SK-N-SH (cell line): ENCODE measurements at regions not wholly inside any gene's neighbourhood (a gene's known extent, or its start where the extent isn't known, plus 50 kb on each side); places are given as distances from the start of the nearest gene placed in this dataset.

Source experiments
- CTCF ChIA-PET: fragments of 300-600, 350-600 bp; formaldehyde crosslinking; extraction: SDS; loops from one replicate; lab custom pipeline; 2021; lab: Yijun Ruan, JAX
- POLR2A ChIA-PET: fragments of 350-600 bp; sonication (Branson Sonifier 250); formaldehyde crosslinking; extraction: SDS; loops from one replicate; lab custom pipeline; 2020; ENCODE audit warnings: antibody characterized with exemption, inconsistent platforms; lab: Yijun Ruan, JAX
- DNase-seq: peaks from one replicate; pipeline ENCODE4 v3.0.0; 2012
- H2AFZ ChIP-seq: fragments of 200-600 bp; sonication (generic); 2 replicates; pipeline ENCODE4 v1.8.1; 2016; ENCODE audit warnings: antibody characterized with exemption, mild to moderate bottlenecking, low read depth
- H3F3A ChIP-seq: fragments of 200-600 bp; sonication (generic); replicated peaks from 2 replicates; pipeline ENCODE3; 2016; ENCODE audit warnings: antibody characterized with exemption, mild to moderate bottlenecking; ENCODE audit not compliant: insufficient read depth
- H3K27ac ChIP-seq, 2 experiments: fragments of 200-500 bp in 1 of 2; fragments of 200-600 bp in 1 of 2; sonication (Bioruptor generic) in 1 of 2; sonication (generic), shearing (Covaris generic) in 1 of 2; 2 replicates each; pipeline versions ENCODE4 v1.5.1 to v1.6.1; 2014 to 2016; ENCODE audit warnings: low read depth in 2 of 2, inconsistent platforms in 1 of 2, low read length in 1 of 2, mild to moderate bottlenecking in 1 of 2, mixed read lengths in 1 of 2
- H3K27me3 ChIP-seq: fragments of 200-600 bp; sonication (generic), shearing (Covaris generic); 2 replicates; pipeline ENCODE4 v1.6.1; 2016; ENCODE audit warnings: mixed run types; ENCODE audit not compliant: insufficient read depth
- H3K36me3 ChIP-seq, 2 experiments: fragments of 200-500 bp in 1 of 2; fragments of 200-600 bp in 1 of 2; sonication (Bioruptor generic) in 1 of 2; sonication (generic) in 1 of 2; replicated peaks in 1 of 2; 2 replicates each; pipeline versions ENCODE3 to v1.5.1; 2014 to 2016; ENCODE audit warnings: low read length in 1 of 2, mild to moderate bottlenecking in 1 of 2; ENCODE audit not compliant: insufficient read depth in 2 of 2, control insufficient read depth in 1 of 2
- H3K4me1 ChIP-seq, 2 experiments: fragments of 200-500 bp in 1 of 2; fragments of 200-600 bp in 1 of 2; sonication (Bioruptor generic) in 1 of 2; sonication (generic), shearing (Covaris generic) in 1 of 2; 2 replicates each; pipeline versions ENCODE4 v1.5.1 to v1.6.1; 2014 to 2016; ENCODE audit warnings: low read depth in 1 of 2, low read length in 1 of 2, mixed run types in 1 of 2; ENCODE audit not compliant: insufficient read depth in 2 of 2, control insufficient read depth in 1 of 2
- H3K4me2 ChIP-seq: fragments of 200-600 bp; sonication (generic), shearing (Covaris generic); 2 replicates; pipeline ENCODE4 v1.6.1; 2017; ENCODE audit warnings: mixed run types
- H3K4me3 ChIP-seq, 2 experiments: fragments of 200-500 bp in 1 of 2; fragments of 200-600 bp in 1 of 2; sonication (Bioruptor generic) in 1 of 2; sonication (generic), shearing (Covaris generic) in 1 of 2; 2 replicates each; pipeline versions ENCODE4 v1.5.1 to v1.8.1; 2014 to 2016; ENCODE audit warnings: low read depth in 2 of 2, inconsistent platforms in 1 of 2, low read length in 1 of 2, mild to moderate bottlenecking in 1 of 2, mixed read lengths in 1 of 2, moderate library complexity in 1 of 2
- H3K79me2 ChIP-seq: fragments of 200-600 bp; sonication (generic); 2 replicates; pipeline ENCODE4 v1.8.1; 2017; ENCODE audit warnings: mild to moderate bottlenecking; ENCODE audit not compliant: insufficient read depth
- H3K9ac ChIP-seq: fragments of 200-600 bp; sonication (generic); 2 replicates; pipeline ENCODE4 v1.6.1; 2017; ENCODE audit warnings: mixed run types
- H3K9me2 ChIP-seq: fragments of 200-600 bp; sonication (generic); 2 replicates; pipeline ENCODE4 v1.6.1; 2017; ENCODE audit warnings: mixed run types
- H3K9me3 ChIP-seq: fragments of 200-600 bp; sonication (generic); 2 replicates; pipeline ENCODE4 v1.6.1; 2017; ENCODE audit warnings: mixed run types, mild to moderate bottlenecking, moderate library complexity
- H4K20me1 ChIP-seq: fragments of 200-600 bp; sonication (generic); 2 replicates; pipeline ENCODE4 v1.6.1; 2017; ENCODE audit warnings: mild to moderate bottlenecking, mixed run types; ENCODE audit not compliant: insufficient read depth
- FOXJ3 ChIP-seq: sonication (generic); formaldehyde crosslinking; IDR thresholded peaks from 2 replicates; pipeline ENCODE4 v1.5.1; 2020; ENCODE audit warnings: mild to moderate bottlenecking, missing genetic modification reagents
- POLR2AphosphoS5 ChIP-seq: IDR thresholded peaks from 2 replicates; pipeline ENCODE4 v1.6.1; 2012; ENCODE audit warnings: low read depth, low read length
- RFX5 ChIP-seq: IDR thresholded peaks from 2 replicates; pipeline ENCODE4 v1.6.1; 2012; ENCODE audit warnings: mild to moderate bottlenecking, improper control_type of control experiment, low read length
- USF1 ChIP-seq: IDR thresholded peaks from 2 replicates; pipeline ENCODE4 v1.4.0; 2012; ENCODE audit warnings: low read depth, borderline replicate concordance
- WGBS: methylation state at CpG from one replicate; pipeline ENCODE4 v1.1.6; 2017; ENCODE audit warnings: low lambda C conversion rate; 5-methylcytosine and 5-hydroxymethylcytosine counted together
- TF ChIP-seq, protein P1 (sequence below): fragments of 200-600 bp; sonication (generic); IDR thresholded peaks from 2 replicates; pipeline ENCODE4 v1.6.1; 2017; ENCODE audit warnings: antibody characterized with exemption, mild to moderate bottlenecking, moderate library complexity
- TF ChIP-seq, protein P2 (sequence below): fragments of 150-350 bp; IDR thresholded peaks from 2 replicates; pipeline ENCODE4 v1.6.1; 2017; ENCODE audit warnings: antibody characterized with exemption, low read length, low read depth, borderline replicate concordance

DNA sequence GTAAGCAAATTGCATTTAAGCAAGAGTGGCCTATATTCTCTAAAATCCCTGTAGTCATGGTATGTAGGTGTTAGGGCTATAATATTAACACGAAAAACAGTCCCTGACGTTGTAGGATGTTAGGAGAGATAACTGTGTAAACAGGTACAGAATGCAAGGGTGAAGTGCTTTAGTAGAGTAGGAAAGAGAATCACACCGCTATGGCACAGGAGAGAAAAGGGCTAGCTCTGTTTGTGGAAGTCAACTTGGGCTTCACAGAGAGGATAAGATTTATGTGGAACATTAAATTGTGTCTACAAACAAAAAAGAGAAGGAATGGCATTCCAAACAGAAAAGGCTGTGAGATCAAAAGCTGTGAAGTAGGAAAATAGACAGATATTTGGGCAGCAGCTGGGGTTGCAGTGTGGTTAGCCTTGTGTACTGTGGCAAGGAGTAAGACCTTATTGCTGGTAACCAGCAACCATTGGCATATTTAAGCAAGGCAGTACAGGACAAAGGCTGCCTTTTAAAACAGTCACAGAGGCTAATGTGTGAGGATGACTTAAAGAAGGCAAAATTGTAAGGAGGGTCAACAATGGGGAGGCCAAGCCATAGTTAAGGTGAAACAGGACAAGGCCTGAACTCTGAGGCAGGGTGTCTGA lies 337.5 kb upstream of the ADAMTSL1 start (continued):
- TF ChIP-seq FOXJ3 (no peak), RFX5 (no peak)

DNA sequence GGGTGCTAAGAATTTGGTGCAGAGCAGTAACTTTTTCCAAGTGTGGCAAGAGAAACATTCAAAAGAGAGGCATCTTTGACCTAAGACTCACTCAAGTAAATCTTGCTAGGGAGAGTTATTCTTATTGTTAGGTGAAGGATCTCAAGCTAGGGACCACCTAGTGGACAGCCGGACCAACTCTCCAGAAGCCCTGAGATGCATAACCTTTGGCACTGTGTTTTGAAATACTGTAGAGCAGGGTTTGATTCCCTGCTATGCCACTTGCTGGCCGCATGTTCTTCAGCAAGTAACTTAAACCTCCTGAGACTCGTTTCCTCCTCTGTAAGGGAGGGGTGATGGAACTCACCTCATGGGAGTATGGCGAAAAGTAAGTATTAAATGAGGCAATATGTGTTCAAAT lies 336.1 kb upstream of the ADAMTSL1 start:
- WGBS, result 10% methylated on average over 4 of the region's 4 CpGs
- no peak overlapping the region for H3K4me3 ChIP-seq
- H3K9me2 ChIP-seq, result no peaks in the 10 kb centered on the region
- H3K4me2 ChIP-seq, result no peak overlapping the region
- no peaks in the 10 kb centered on the region for H4K20me1 ChIP-seq
- H3K79me2 ChIP-seq, result no peaks in the 10 kb centered on the region
- DNase-seq, result no peak
- H3K4me1 ChIP-seq, result no peaks in the 10 kb centered on the region
- no peaks in the 10 kb centered on the region for H3F3A ChIP-seq
- TF ChIP-seq, protein P1, sequence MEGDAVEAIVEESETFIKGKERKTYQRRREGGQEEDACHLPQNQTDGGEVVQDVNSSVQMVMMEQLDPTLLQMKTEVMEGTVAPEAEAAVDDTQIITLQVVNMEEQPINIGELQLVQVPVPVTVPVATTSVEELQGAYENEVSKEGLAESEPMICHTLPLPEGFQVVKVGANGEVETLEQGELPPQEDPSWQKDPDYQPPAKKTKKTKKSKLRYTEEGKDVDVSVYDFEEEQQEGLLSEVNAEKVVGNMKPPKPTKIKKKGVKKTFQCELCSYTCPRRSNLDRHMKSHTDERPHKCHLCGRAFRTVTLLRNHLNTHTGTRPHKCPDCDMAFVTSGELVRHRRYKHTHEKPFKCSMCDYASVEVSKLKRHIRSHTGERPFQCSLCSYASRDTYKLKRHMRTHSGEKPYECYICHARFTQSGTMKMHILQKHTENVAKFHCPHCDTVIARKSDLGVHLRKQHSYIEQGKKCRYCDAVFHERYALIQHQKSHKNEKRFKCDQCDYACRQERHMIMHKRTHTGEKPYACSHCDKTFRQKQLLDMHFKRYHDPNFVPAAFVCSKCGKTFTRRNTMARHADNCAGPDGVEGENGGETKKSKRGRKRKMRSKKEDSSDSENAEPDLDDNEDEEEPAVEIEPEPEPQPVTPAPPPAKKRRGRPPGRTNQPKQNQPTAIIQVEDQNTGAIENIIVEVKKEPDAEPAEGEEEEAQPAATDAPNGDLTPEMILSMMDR, result peak; percentile 10; the same call in 1 of the 2 replicates
- no peak for TF ChIP-seq USF1
- TF ChIP-seq, all 33 proteins: peak for 1
- no peak overlapping the region for H3K27ac ChIP-seq
- no peaks in the 10 kb centered on the region for H3K9me3 ChIP-seq
- no peak overlapping the region for H2AFZ ChIP-seq
- CTCF ChIA-PET, result no interaction called here
- peaks cover 4% of the 10 kb centered on the region; the same call in 1 of the 2 replicates for H3K27me3 ChIP-seq
- H3K9ac ChIP-seq, result no peak overlapping the region
- POLR2A ChIA-PET, result no interaction called here
- no peaks in the 10 kb centered on the region for H3K36me3 ChIP-seq

DNA sequence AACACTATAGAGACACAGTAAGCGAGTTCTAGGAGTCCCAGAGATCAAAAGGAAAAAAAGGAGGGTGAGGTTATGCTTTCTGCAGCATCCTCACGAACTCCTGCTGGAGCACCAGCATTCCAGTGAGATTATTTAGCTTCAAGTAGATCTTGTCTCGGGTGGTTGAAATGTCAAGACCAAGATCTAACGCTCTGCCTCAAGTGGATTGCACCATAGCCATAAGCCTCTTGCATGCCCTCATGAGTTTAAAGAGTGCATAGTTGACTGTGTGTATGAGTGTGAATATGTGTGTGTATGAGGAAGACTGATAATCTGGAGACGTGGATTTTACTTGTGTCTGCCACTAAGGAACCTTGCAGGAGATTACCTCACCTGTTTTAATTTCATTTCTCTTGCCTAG lies 335.3 kb upstream of the ADAMTSL1 start:
- POLR2A ChIA-PET, result no interaction called here
- WGBS, result 1% methylated on average over 5 of the region's 5 CpGs
- no peak for TF ChIP-seq POLR2AphosphoS5
- TF ChIP-seq, protein P2, sequence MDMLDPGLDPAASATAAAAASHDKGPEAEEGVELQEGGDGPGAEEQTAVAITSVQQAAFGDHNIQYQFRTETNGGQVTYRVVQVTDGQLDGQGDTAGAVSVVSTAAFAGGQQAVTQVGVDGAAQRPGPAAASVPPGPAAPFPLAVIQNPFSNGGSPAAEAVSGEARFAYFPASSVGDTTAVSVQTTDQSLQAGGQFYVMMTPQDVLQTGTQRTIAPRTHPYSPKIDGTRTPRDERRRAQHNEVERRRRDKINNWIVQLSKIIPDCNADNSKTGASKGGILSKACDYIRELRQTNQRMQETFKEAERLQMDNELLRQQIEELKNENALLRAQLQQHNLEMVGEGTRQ, result no peak
- TF ChIP-seq, all 33 proteins: peak for 0

More for the DNA sequence above, 335.3 kb upstream of the ADAMTSL1 start:
- Histone ChIP-seq H3K9ac (no peak overlapping the region), H3K27me3 (peaks cover 4% of the 10 kb centered on the region; the same call in 1 of the 2 replicates), H3K9me3 (no peaks in the 10 kb centered on the region), H3K27ac (no peak overlapping the region), H3K4me1 (no peaks in the 10 kb centered on the region), H3K4me2 (no peak overlapping the region), H2AFZ (no peak overlapping the region), H3K36me3 (no peaks in the 10 kb centered on the region), H4K20me1 (no peaks in the 10 kb centered on the region), H3K4me3 (no peak overlapping the region), H3K9me2 (no peaks in the 10 kb centered on the region), H3F3A (no peaks in the 10 kb centered on the region), H3K79me2 (no peaks in the 10 kb centered on the region)
- CTCF ChIA-PET, result no interaction called here
- DNase-seq, result no peak
